HepG2 (cell line): ENCODE measurements at regions not wholly inside any gene's neighbourhood (a gene's known extent, or its start where the extent isn't known, plus 50 kb on each side); places are given as distances from the start of the nearest gene placed in this dataset.

Source experiments
- ATAC-seq: fragments of 200-7000 bp; cut with Tn5 transposase; 3 replicates; pipeline ENCODE4 v1.9.1; 2020; ENCODE audit warnings: mild to moderate bottlenecking, moderate library complexity
- BruUV-seq: library from RNA; stranded (reverse); fragments of 400-500 nt; replicated peaks from 2 replicates; lab custom pipeline; 2021; lab: Mats Ljungman, UMichigan
- CTCF ChIA-PET: fragments of 300-600 bp; formaldehyde crosslinking; extraction: SDS; loops from one replicate; lab custom pipeline; 2021; ENCODE audit warnings: low total read pairs, inconsistent platforms, low intra/inter-chr PET ratio; lab: Yijun Ruan, JAX
- POLR2A ChIA-PET: fragments of 350-600 bp; sonication (Branson Sonifier 250); formaldehyde crosslinking; loops from one replicate; lab custom pipeline; 2020; ENCODE audit warnings: antibody characterized with exemption, inconsistent platforms; lab: Yijun Ruan, JAX
- DNase-seq: peaks from one replicate; pipeline ENCODE4 v3.0.0-alpha.2; 2015; ENCODE audit warnings: low spot score
- FAIRE-seq: peaks from 3 replicates; lab custom pipeline; 2011; peaks lifted over from hg19 to GRCh38; lab: Jason Lieb, UNC
- H2AFZ ChIP-seq: one replicate; pipeline ENCODE4 v1.6.1; 2011; ENCODE audit warnings: low read length, inconsistent platforms
- H3K27ac ChIP-seq: fragments of 300-600 bp; 3 replicates; pipeline ENCODE4 v1.8.0; 2011; ENCODE audit warnings: mixed run types, mild to moderate bottlenecking, mixed read lengths, low read length, inconsistent platforms; ENCODE audit not compliant: insufficient read depth; ENCODE audit errors: extremely low read length
- H3K27me3 ChIP-seq, 2 experiments: fragments of 200-600 bp in 1 of 2; 2 replicates in 1 of 2; 3 replicates in 1 of 2; pipeline versions ENCODE4 v1.6.0 to v1.8.0; 2011; ENCODE audit warnings: low read length in 2 of 2, mild to moderate bottlenecking in 2 of 2, moderate library complexity in 2 of 2, inconsistent platforms in 1 of 2; ENCODE audit not compliant: insufficient read depth in 2 of 2, control insufficient read depth in 1 of 2
- H3K36me3 ChIP-seq, 2 experiments: fragments of 200-600 bp in 1 of 2; replicated peaks in 1 of 2; 2 replicates in 1 of 2; 3 replicates in 1 of 2; pipeline versions ENCODE4 v1.5.1 to v1.8.0; 2011; ENCODE audit warnings: low read length in 2 of 2, inconsistent platforms in 1 of 2; ENCODE audit not compliant: insufficient read depth in 2 of 2, control insufficient read depth in 1 of 2
- H3K4me1 ChIP-seq: 2 replicates; pipeline ENCODE4 v1.5.1; 2012; ENCODE audit warnings: low read length, inconsistent platforms; ENCODE audit not compliant: insufficient read depth
- H3K4me2 ChIP-seq: 2 replicates; pipeline ENCODE4 v1.6.0; 2011; ENCODE audit warnings: low read depth, low read length, inconsistent platforms
- H3K4me3 ChIP-seq, 3 experiments: fragments of 200-600 bp in 1 of 3; sonication (generic), shearing (Covaris generic) in 1 of 3; replicated peaks in 1 of 3; 2 replicates each; pipeline ENCODE4 v1.5.1; 2011 to 2016; ENCODE audit warnings: low read length in 3 of 3, inconsistent platforms in 2 of 3, low read depth in 2 of 3, mild to moderate bottlenecking in 2 of 3, control low read depth in 1 of 3, mixed read lengths in 1 of 3; ENCODE audit not compliant: insufficient read depth in 1 of 3
- H3K79me2 ChIP-seq: one replicate; pipeline ENCODE4 v1.6.1; 2011; ENCODE audit warnings: low read length, inconsistent platforms; ENCODE audit not compliant: insufficient read depth
- H3K9ac ChIP-seq: 2 replicates; pipeline ENCODE4 v1.6.0; 2011; ENCODE audit warnings: mild to moderate bottlenecking, low read depth, low read length, inconsistent platforms; ENCODE audit not compliant: insufficient read depth
- H3K9me3 ChIP-seq: 2 replicates; pipeline ENCODE4 v1.5.1; 2012; ENCODE audit warnings: mild to moderate bottlenecking, low read length
- H4K20me1 ChIP-seq: 2 replicates; pipeline ENCODE4 v1.6.0; 2011; ENCODE audit warnings: inconsistent platforms, mild to moderate bottlenecking, low read length, moderate library complexity; ENCODE audit not compliant: insufficient read depth
- ATRX ChIP-seq: sonication (generic); formaldehyde crosslinking; IDR thresholded peaks from 2 replicates; pipeline ENCODE4 v1.4.0; 2020; ENCODE audit warnings: missing genetic modification reagents, borderline replicate concordance
- CHD4 ChIP-seq: fragments of 200-600 bp; sonication (generic); IDR thresholded peaks from 2 replicates; pipeline ENCODE4 v1.7.0; 2017; ENCODE audit warnings: mild to moderate bottlenecking, low read length, borderline replicate concordance
- CSRNP2 ChIP-seq: sonication (generic); formaldehyde crosslinking; conservative IDR thresholded peaks from 2 replicates; pipeline ENCODE4 v1.8.0; 2022; ENCODE audit warnings: low read depth, missing genetic modification reagents
- ELF1 ChIP-seq: sonication (generic); formaldehyde crosslinking; IDR thresholded peaks from 2 replicates; pipeline ENCODE4 v1.4.0; 2020; ENCODE audit warnings: missing genetic modification reagents
- ELF3 ChIP-seq: IDR thresholded peaks from 2 replicates; pipeline ENCODE4 v1.6.1; 2016; ENCODE audit warnings: missing genetic modification reagents, missing compliant biosample characterization
- ETV6 ChIP-seq: sonication (generic); formaldehyde crosslinking; conservative IDR thresholded peaks from 2 replicates; pipeline ENCODE4 v1.4.0; 2020; ENCODE audit warnings: missing genetic modification reagents
- HINFP ChIP-seq: sonication (generic); formaldehyde crosslinking; IDR thresholded peaks from 2 replicates; pipeline ENCODE4 v1.4.0; 2020; ENCODE audit warnings: low read depth, mild to moderate bottlenecking, missing genetic modification reagents
- MAF1 ChIP-seq: sonication (generic); formaldehyde crosslinking; IDR thresholded peaks from 2 replicates; pipeline ENCODE4 v1.5.0; 2020; ENCODE audit warnings: missing genetic modification reagents, borderline replicate concordance
- SAFB2 ChIP-seq: sonication (generic); formaldehyde crosslinking; IDR thresholded peaks from 2 replicates; pipeline ENCODE4 v1.5.1; 2020; ENCODE audit warnings: missing genetic modification reagents, low read depth, mild to moderate bottlenecking, borderline replicate concordance
- SATB2 ChIP-seq: sonication (generic); formaldehyde crosslinking; IDR thresholded peaks from 2 replicates; pipeline ENCODE4 v1.5.0; 2020; ENCODE audit warnings: missing genetic modification reagents
- SP5 ChIP-seq: IDR thresholded peaks from 2 replicates; pipeline ENCODE4 v1.6.1; 2016; ENCODE audit warnings: low read depth, borderline replicate concordance
- UBTF ChIP-seq: sonication (generic); formaldehyde crosslinking; IDR thresholded peaks from 2 replicates; pipeline ENCODE4 v1.4.0; 2020; ENCODE audit warnings: mild to moderate bottlenecking, missing genetic modification reagents
- ZNF251 ChIP-seq: sonication (generic); formaldehyde crosslinking; IDR thresholded peaks from 2 replicates; pipeline ENCODE4 v1.9.0; 2021; ENCODE audit warnings: mild to moderate bottlenecking, missing genetic modification reagents
- ZNF333 ChIP-seq: sonication (generic); formaldehyde crosslinking; IDR thresholded peaks from 2 replicates; pipeline ENCODE4 v1.4.0; 2020; ENCODE audit warnings: mild to moderate bottlenecking, missing genetic modification reagents, borderline replicate concordance
- ZNF724P ChIP-seq: sonication (generic); formaldehyde crosslinking; IDR thresholded peaks from 2 replicates; pipeline ENCODE4 v1.8.0; 2022; ENCODE audit warnings: missing genetic modification reagents, borderline replicate concordance
- ZNF777 ChIP-seq: sonication (generic); formaldehyde crosslinking; IDR thresholded peaks from 2 replicates; pipeline ENCODE4 v1.4.0; 2020; ENCODE audit warnings: missing genetic modification reagents
- WGBS: methylation state at CpG from one replicate; pipeline ENCODE4 v1.1.6; 2017; ENCODE audit warnings: low lambda C conversion rate; 5-methylcytosine and 5-hydroxymethylcytosine counted together
- in situ Hi-C: cut with HindIII; loops from 2 replicates; pipeline ENCODE4 v1.10.0; 2017; ENCODE audit warnings: low pct_unique_long_range_greater_than_20kb; ENCODE audit not compliant: extremely low pct_ligation_motif_present
- intact Hi-C: fragments of 100-400 bp; cut with micrococcal nuclease; formaldehyde crosslinking; loops from one replicate; pipeline ENCODE4 v1.10.0; 2022; ENCODE audit not compliant: unreplicated experiment
- TF ChIP-seq, protein P1 (sequence below): sonication (generic); formaldehyde crosslinking; IDR thresholded peaks from 2 replicates; pipeline ENCODE4 v1.4.0; 2020; ENCODE audit warnings: missing genetic modification reagents, borderline replicate concordance

DNA sequence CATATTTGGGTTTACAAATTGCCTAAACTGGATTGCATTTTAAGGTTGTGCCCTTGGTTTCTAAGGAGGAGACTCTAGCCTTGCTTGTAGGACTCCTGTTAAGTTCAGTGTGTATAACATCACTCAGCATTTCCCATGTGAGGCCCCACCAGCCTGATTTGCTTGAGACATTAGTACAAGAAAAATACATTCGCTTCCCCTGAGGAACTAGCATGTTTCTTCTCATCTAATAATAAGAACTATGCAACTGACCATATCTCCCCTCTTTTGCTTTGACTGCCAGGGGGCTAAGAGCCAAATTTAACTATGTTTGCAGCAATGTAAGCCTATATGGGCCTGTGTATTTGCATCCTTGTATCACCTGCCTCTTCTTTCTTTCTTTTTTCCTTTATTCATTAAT is 737.9 kb downstream of the INHBA start:
- H2AFZ ChIP-seq, result no peak overlapping the region
- DNase-seq, result no peak
- no peak overlapping the region for H3K4me2 ChIP-seq
- H3K9ac ChIP-seq, result no peak overlapping the region
- no peak overlapping the region for H3K27ac ChIP-seq
- H3K79me2 ChIP-seq, result no peaks in the 10 kb centered on the region
- no TSS peak for BruUV-seq
- H4K20me1 ChIP-seq, result no peaks in the 10 kb centered on the region
- no peaks in the 10 kb centered on the region for H3K9me3 ChIP-seq
- ATAC-seq, result no peak
- H3K27me3 ChIP-seq, result no peaks in the 10 kb centered on the region
- in situ Hi-C loops, result no loop called here
- H3K4me1 ChIP-seq, result no peaks in the 10 kb centered on the region
- intact Hi-C loops, result no loop called here
- ChIA-PET POLR2A (no interaction called here), CTCF (no interaction called here)
- no peak for FAIRE-seq
- H3K4me3 ChIP-seq, result no peak overlapping the region
- 46% methylated on average over 1 of the region's 1 CpG for WGBS
- no peaks in the 10 kb centered on the region for H3K36me3 ChIP-seq
- no peak for TF ChIP-seq ZNF777
- no peak for TF ChIP-seq ZNF333 (CRISPR knock-in tag)
- TF ChIP-seq SP5 (CRISPR knock-in tag), result no peak
- no peak for TF ChIP-seq ELF3 (CRISPR knock-in tag)
- TF ChIP-seq MAF1 (CRISPR knock-in tag), result no peak
- no peak for TF ChIP-seq SAFB2 (CRISPR knock-in tag)
- no peak for TF ChIP-seq SATB2 (CRISPR knock-in tag)
- no peak for TF ChIP-seq CSRNP2
- no peak for TF ChIP-seq ATRX (CRISPR knock-in tag)
- TF ChIP-seq ETV6, result no peak
- no peak for TF ChIP-seq HINFP
- TF ChIP-seq ELF1, result no peak
- no peak for TF ChIP-seq ZNF724P (CRISPR knock-in tag)
- TF ChIP-seq, protein P1, sequence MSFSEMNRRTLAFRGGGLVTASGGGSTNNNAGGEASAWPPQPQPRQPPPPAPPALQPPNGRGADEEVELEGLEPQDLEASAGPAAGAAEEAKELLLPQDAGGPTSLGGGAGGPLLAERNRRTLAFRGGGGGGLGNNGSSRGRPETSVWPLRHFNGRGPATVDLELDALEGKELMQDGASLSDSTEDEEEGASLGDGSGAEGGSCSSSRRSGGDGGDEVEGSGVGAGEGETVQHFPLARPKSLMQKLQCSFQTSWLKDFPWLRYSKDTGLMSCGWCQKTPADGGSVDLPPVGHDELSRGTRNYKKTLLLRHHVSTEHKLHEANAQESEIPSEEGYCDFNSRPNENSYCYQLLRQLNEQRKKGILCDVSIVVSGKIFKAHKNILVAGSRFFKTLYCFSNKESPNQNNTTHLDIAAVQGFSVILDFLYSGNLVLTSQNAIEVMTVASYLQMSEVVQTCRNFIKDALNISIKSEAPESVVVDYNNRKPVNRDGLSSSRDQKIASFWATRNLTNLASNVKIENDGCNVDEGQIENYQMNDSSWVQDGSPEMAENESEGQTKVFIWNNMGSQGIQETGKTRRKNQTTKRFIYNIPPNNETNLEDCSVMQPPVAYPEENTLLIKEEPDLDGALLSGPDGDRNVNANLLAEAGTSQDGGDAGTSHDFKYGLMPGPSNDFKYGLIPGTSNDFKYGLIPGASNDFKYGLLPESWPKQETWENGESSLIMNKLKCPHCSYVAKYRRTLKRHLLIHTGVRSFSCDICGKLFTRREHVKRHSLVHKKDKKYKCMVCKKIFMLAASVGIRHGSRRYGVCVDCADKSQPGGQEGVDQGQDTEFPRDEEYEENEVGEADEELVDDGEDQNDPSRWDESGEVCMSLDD (CRISPR knock-in tag), result no peak
- TF ChIP-seq UBTF (CRISPR knock-in tag), result no peak
- TF ChIP-seq ZNF251, result no peak
- TF ChIP-seq CHD4, result no peak
